ENCODE measurements at regions not wholly inside any gene's neighbourhood (a gene's known extent, or its start where the extent isn't known, plus 50 kb on each side); places are given as distances from the start of the nearest gene placed in this dataset.

DNA sequence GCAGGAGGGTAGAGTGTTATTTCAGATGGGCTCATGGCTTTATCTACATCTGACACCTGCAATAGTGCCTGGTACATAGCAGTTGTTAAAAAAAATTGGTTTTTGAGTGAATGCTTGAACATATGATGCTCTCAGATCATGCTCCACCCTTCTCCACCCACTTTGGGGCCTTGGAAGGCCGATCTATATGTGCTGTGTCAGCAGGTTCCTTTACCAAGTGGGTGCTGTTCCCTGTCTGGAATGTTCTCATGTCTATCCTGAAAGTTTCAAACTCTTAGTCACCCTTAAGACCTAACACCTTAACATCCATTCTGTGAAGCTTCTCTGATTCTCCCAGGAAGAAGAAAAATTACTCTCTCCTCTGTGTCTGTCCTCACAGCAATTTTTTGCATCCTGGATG, 556.3 kb upstream of the TBX3 start:
- in situ Hi-C loops (cut with HindIII; ENCODE audit: low pct_unique_long_range_greater_than_20kb, low sequenced_read_pairs) = no loop called here
- no peak for DNase-seq (ENCODE audit: low read depth in 1 of 2, low spot score in 1 of 2)
- no peak for TF ChIP-seq JUND (IDR thresholded peaks at IDR 0.05; ENCODE audit: low read depth)

DNA sequence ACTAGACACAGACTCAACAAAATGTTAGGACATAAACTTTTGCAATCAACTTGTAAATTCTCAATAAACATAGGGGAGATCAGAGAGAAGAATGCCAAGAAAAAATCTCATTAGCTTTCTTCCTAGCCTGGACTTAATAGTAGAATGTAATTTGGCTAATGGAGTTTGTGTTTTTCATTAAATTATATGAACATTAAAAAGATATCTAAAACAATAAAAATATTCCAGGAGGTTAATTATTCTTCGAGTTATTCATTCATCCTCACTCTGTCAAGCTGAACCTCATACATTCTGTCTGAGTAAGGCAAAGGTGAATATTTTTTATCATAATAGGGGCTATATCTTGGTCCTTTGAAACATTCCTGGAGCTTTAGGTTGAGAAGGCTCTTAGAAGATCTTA, 551.9 kb upstream of the TBX3 start:
- in situ Hi-C loops (cut with HindIII; ENCODE audit: low pct_unique_long_range_greater_than_20kb, low sequenced_read_pairs) = no loop called here
- no peak for TF ChIP-seq JUND (IDR thresholded peaks at IDR 0.05; ENCODE audit: low read depth)
- no peak for DNase-seq (ENCODE audit: low read depth in 1 of 2, low spot score in 1 of 2)

GRCh38 chr12:115233891-115234543, 550.0 kb upstream of the TBX3 start:
- no peak for TF ChIP-seq JUND (IDR thresholded peaks at IDR 0.05; ENCODE audit: low read depth)
- in situ Hi-C loops (cut with HindIII; ENCODE audit: low pct_unique_long_range_greater_than_20kb, low sequenced_read_pairs) = no loop called here
- no peak for DNase-seq (ENCODE audit: low read depth in 1 of 2, low spot score in 1 of 2)

DNA sequence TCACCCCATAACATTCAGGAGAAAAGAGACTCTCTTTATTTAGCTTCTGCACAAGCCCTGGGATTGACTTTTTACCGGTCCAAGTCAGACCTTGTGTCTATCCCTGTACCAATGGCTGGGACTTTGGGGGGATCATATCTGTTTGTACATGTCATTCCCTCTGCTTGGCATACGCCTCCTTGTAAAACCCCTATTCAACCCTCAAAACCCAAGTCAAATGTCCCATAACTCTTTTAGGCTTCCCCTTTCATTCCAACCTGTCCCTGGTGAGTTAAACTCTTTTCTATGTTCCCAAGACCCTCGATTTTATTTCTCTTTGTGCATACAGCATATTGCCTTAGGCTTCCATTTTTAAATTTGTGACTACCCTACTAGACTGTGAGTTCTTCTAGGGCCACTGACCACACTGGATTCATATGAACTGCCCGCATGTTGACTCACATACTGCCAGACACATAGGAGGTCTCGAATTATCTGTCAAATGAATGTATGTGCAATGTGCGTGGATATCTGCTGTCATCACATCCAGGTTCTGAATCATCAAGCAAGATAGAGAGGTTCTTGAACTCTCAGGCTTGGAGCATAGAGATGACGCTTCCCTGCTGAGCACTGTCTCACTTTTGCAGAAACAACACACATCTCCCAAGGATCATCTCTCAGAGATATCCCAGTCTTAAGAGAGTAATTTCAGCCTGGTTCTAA, 548.6 kb upstream of the TBX3 start:
- DNase-seq (ENCODE audit: low read depth in 1 of 2, low spot score in 1 of 2) = no peak
- in situ Hi-C loops (cut with HindIII; ENCODE audit: low pct_unique_long_range_greater_than_20kb, low sequenced_read_pairs) = no loop called here

GRCh38 chr12:115230606-115231005, 546.6 kb upstream of the TBX3 start:
- TF ChIP-seq JUND (IDR thresholded peaks at IDR 0.05; ENCODE audit: low read depth) = no peak
- no peak for DNase-seq (ENCODE audit: low read depth in 1 of 2, low spot score in 1 of 2)
- in situ Hi-C loops (cut with HindIII; ENCODE audit: low pct_unique_long_range_greater_than_20kb, low sequenced_read_pairs) = no loop called here

More for the DNA sequence above, 548.6 kb upstream of the TBX3 start:
- TF ChIP-seq JUND (IDR thresholded peaks at IDR 0.05; ENCODE audit: low read depth) = no peak

DNA sequence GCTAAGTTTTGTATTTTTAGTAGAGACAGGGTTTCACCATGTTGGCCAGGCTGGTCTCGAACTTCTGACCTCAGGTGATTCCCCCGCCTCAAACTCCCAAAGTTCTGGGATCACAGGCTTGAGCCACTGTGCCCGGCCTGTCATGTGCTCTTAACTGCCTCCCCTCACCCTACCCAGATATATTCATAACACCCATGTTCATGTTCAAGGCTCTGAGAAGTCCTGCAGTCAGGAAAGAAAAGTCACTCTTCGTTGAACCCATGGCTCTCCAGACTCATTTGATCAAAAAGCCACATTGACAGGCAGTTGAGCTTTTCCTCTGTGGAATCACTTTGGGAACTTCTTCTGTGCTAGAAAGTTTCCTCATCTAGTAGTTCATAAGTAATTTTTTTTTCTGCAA, 545.5 kb upstream of the TBX3 start:
- in situ Hi-C loops (cut with HindIII; ENCODE audit: low pct_unique_long_range_greater_than_20kb, low sequenced_read_pairs) = no loop called here
- TF ChIP-seq JUND (IDR thresholded peaks at IDR 0.05; ENCODE audit: low read depth) = no peak

GRCh38 chr12:115228434-115228833, 544.5 kb upstream of the TBX3 start:
- no peak for TF ChIP-seq JUND (IDR thresholded peaks at IDR 0.05; ENCODE audit: low read depth)
- DNase-seq (ENCODE audit: low read depth in 1 of 2, low spot score in 1 of 2) = no peak
- in situ Hi-C loops (cut with HindIII; ENCODE audit: low pct_unique_long_range_greater_than_20kb, low sequenced_read_pairs) = no loop called here

More for the DNA sequence above, 545.5 kb upstream of the TBX3 start:
- DNase-seq (ENCODE audit: low read depth in 1 of 2, low spot score in 1 of 2) = no peak

DNA sequence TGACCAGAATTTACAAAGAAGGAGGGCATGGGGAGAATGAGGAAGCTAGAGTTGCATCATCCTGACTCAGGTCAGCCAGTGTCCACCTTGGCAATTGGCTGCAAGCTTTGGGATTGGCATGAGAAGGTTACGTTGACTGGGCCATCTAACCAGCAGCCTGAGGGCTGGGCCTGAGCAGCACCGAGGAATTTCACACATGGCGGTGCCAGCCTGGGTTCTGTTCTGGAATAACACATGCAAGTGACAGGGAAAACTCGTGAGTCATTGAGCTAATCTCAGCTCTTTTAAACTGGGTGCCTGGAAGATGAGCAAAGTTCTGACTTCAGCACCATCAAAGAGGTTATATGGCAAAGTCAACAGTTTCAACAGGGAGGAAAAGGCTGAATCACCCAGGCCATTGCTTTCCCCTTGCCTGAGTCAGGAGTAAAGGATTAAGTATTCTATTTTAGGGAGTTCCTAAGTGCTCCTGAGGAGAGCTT, 543.2 kb upstream of the TBX3 start:
- in situ Hi-C loops (cut with HindIII; ENCODE audit: low pct_unique_long_range_greater_than_20kb, low sequenced_read_pairs) = no loop called here
- no peak for TF ChIP-seq JUND (IDR thresholded peaks at IDR 0.05; ENCODE audit: low read depth)
- DNase-seq (ENCODE audit: low read depth in 1 of 2, low spot score in 1 of 2) = no peak

- no peak for DNase-seq (ENCODE audit: low read depth in 1 of 2, low spot score in 1 of 2)
- TF ChIP-seq JUND (IDR thresholded peaks at IDR 0.05; ENCODE audit: low read depth) = no peak
- in situ Hi-C loops (cut with HindIII; ENCODE audit: low pct_unique_long_range_greater_than_20kb, low sequenced_read_pairs) = no loop called here
Measured at GRCh38 chr12:115225845-115226244, 541.9 kb upstream of the TBX3 start.

- in situ Hi-C loops (cut with HindIII; ENCODE audit: low pct_unique_long_range_greater_than_20kb, low sequenced_read_pairs) = no loop called here
- TF ChIP-seq JUND (IDR thresholded peaks at IDR 0.05; ENCODE audit: low read depth) = no peak
- no peak for DNase-seq (ENCODE audit: low read depth in 1 of 2, low spot score in 1 of 2)
Measured at GRCh38 chr12:115223991-115224390, 540.0 kb upstream of the TBX3 start.

GRCh38 chr12:115223322-115223721, 539.3 kb upstream of the TBX3 start:
- no peak for TF ChIP-seq JUND (IDR thresholded peaks at IDR 0.05; ENCODE audit: low read depth)
- in situ Hi-C loops (cut with HindIII; ENCODE audit: low pct_unique_long_range_greater_than_20kb, low sequenced_read_pairs) = no loop called here
- DNase-seq (ENCODE audit: low read depth in 1 of 2, low spot score in 1 of 2) = no peak

GRCh38 chr12:115222220-115222619, 538.2 kb upstream of the TBX3 start:
- no peak for TF ChIP-seq JUND (IDR thresholded peaks at IDR 0.05; ENCODE audit: low read depth)
- in situ Hi-C loops (cut with HindIII; ENCODE audit: low pct_unique_long_range_greater_than_20kb, low sequenced_read_pairs) = no loop called here
- no peak for DNase-seq (ENCODE audit: low read depth in 1 of 2, low spot score in 1 of 2)

- TF ChIP-seq JUND (IDR thresholded peaks at IDR 0.05; ENCODE audit: low read depth) = no peak
- in situ Hi-C loops (cut with HindIII; ENCODE audit: low pct_unique_long_range_greater_than_20kb, low sequenced_read_pairs) = no loop called here
- DNase-seq (ENCODE audit: low read depth in 1 of 2, low spot score in 1 of 2) = no peak
Measured at GRCh38 chr12:115216301-115216700, 532.3 kb upstream of the TBX3 start.
